ENCODE measurements at regions not wholly inside any gene's neighbourhood (a gene's known extent, or its start where the extent isn't known, plus 50 kb on each side); places are given as distances from the start of the nearest gene placed in this dataset.

- H3K36me3 ChIP-seq, result no peaks in the 10 kb centered on the region
- ATAC-seq (no peak), DNase-seq (peak in 1 of 2 donors; percentile 28)
- H3K9me3 ChIP-seq, result peaks cover 0 to 2% (median 0%) of the 10 kb centered on the region in 11 donors
- no peak overlapping the region for H3K27ac ChIP-seq
- peaks cover 0 to 9% (median 0%) of the 10 kb centered on the region in 9 donors for H3K4me1 ChIP-seq
- intact Hi-C loops (cut with DNase I), result no loop called here
- no peaks in the 10 kb centered on the region for H3K27me3 ChIP-seq
- WGBS, 2 donors, result 68 to 70% methylated on average over 11 of the region's 11 CpGs
- H3K4me3 ChIP-seq, result no peak overlapping the region
- TF ChIP-seq CTCF (IDR thresholded peaks at IDR 0.05), result no peak
Measured at GRCh38 chr21:17738176-17738953, 80.8 kb downstream of the C21orf91 start.

GRCh38 chr21:17736072-17736471 lies 83.1 kb downstream of the C21orf91 start:
- H3K36me3 ChIP-seq, result no peaks in the 10 kb centered on the region
- intact Hi-C loops (cut with DNase I), result no loop called here

DNA sequence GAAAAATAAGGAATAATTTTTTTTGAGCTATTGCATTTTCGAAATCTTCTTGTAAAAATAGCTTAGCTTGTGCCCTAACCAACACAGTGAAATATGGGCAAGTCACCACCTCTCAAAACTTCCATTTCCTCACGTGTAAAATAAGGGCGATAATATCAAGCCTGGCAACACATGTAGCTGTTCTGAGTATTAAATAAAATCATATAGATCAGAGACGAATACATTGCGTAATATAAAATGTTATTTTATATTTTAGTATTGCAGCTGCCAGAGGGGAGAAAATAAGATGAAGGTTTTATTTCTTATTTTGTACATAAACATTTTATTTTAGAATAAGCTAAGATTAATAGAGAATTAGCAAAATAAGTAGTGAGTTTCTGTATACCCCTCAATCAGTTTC lies 85.9 kb downstream of the C21orf91 start:
- no peaks in the 10 kb centered on the region for H3K36me3 ChIP-seq
- WGBS, 2 donors, result 91% methylated on average over 5 of the region's 5 CpGs
- ATAC-seq, result no peak
- intact Hi-C loops (cut with DNase I), result no loop called here
- no peak for TF ChIP-seq CTCF (IDR thresholded peaks at IDR 0.05)
- no peaks in the 10 kb centered on the region for H3K9me3 ChIP-seq
- peaks cover 0 to 11% (median 0%) of the 10 kb centered on the region in 9 donors for H3K4me1 ChIP-seq
- no peaks in the 10 kb centered on the region for H3K27me3 ChIP-seq
- no peak overlapping the region for H3K27ac ChIP-seq
- DNase-seq, result no peak
- no peak overlapping the region for H3K4me3 ChIP-seq

More at GRCh38 chr21:17736072-17736471, 83.1 kb downstream of the C21orf91 start:
- WGBS, 2 donors, result 53 to 63% methylated on average over 5 of the region's 5 CpGs
- H3K9me3 ChIP-seq, result no peaks in the 10 kb centered on the region
- H3K27me3 ChIP-seq, result no peaks in the 10 kb centered on the region
- H3K4me1 ChIP-seq, result peaks cover 0 to 9% (median 0%) of the 10 kb centered on the region in 9 donors
- no peak overlapping the region for H3K27ac ChIP-seq
- peak in 4 of 8 donors; percentile 41 to 72 (median 58) for ATAC-seq
- no peak for TF ChIP-seq CTCF (IDR thresholded peaks at IDR 0.05)
- peak in 1 of 2 donors; percentile 22 for DNase-seq
- no peak overlapping the region for H3K4me3 ChIP-seq

- Histone ChIP-seq H3K27ac (no peak overlapping the region), H3K36me3 (no peaks in the 10 kb centered on the region), H3K4me3 (no peak overlapping the region), H3K9me3 (no peaks in the 10 kb centered on the region), H3K4me1 (peaks cover 0 to 11% (median 0%) of the 10 kb centered on the region in 9 donors), H3K27me3 (no peaks in the 10 kb centered on the region)
- intact Hi-C loops (cut with DNase I), result no loop called here
- WGBS, 2 donors, result 53 to 65% methylated on average over 2 of the region's 2 CpGs
- TF ChIP-seq CTCF (IDR thresholded peaks at IDR 0.05), result no peak
- DNase-seq, result no peak
- no peak for ATAC-seq
Measured at GRCh38 chr21:17732306-17732705, 86.8 kb downstream of the C21orf91 start.
